Fibroblast of pulmonary artery (primary cell): ENCODE measurements at regions not wholly inside any gene's neighbourhood (a gene's known extent, or its start where the extent isn't known, plus 50 kb on each side); places are given as distances from the start of the nearest gene placed in this dataset.
A peak's percentile ranks its signal among the peaks of the same experiment; 100 is the strongest.

Source experiments
- DNase-seq: peaks from one replicate; pipeline ENCODE4 v3.0.0-alpha.2; 2010; ENCODE audit warnings: low read depth
- H3K4me3 ChIP-seq: replicated peaks from 2 replicates; pipeline ENCODE4 v1.5.1; 2011; ENCODE audit warnings: low read depth, mild to moderate bottlenecking, control low read depth, low read length, moderate library complexity
- CTCF ChIP-seq: IDR thresholded peaks from 2 replicates; pipeline ENCODE4 v1.5.1; 2011; ENCODE audit warnings: mild to moderate bottlenecking, control low read depth, low read length, inconsistent platforms; ENCODE audit errors: missing control alignments

GRCh38 chr6:79330704-79331103 lies 96.2 kb upstream of the HMGN3 start:
- H3K4me3 ChIP-seq = no peak overlapping the region
- TF ChIP-seq CTCF = no peak
- DNase-seq = no peak

- no peak overlapping the region for H3K4me3 ChIP-seq
- TF ChIP-seq CTCF = no peak
- no peak for DNase-seq
Measured at GRCh38 chr6:79313254-79313653, 78.8 kb upstream of the HMGN3 start.

GRCh38 chr6:79307321-79308036 lies 73.0 kb upstream of the HMGN3 start:
- DNase-seq = peak; percentile 43
- H3K4me3 ChIP-seq = no peak overlapping the region
- no peak for TF ChIP-seq CTCF

GRCh38 chr6:79305020-79305419 lies 70.5 kb upstream of the HMGN3 start:
- no peak for DNase-seq
- H3K4me3 ChIP-seq = no peak overlapping the region
- no peak for TF ChIP-seq CTCF

GRCh38 chr6:79302341-79302740 lies 67.9 kb upstream of the HMGN3 start:
- no peak overlapping the region for H3K4me3 ChIP-seq
- DNase-seq = no peak
- TF ChIP-seq CTCF = no peak

- TF ChIP-seq CTCF = no peak
- H3K4me3 ChIP-seq = no peak overlapping the region
- no peak for DNase-seq
Measured at GRCh38 chr6:79301290-79301689, 66.8 kb upstream of the HMGN3 start.

GRCh38 chr6:79296211-79296610 lies 61.7 kb upstream of the HMGN3 start:
- no peak overlapping the region for H3K4me3 ChIP-seq
- DNase-seq = no peak
- TF ChIP-seq CTCF = no peak
